GM18519 (cell line): ENCODE measurements at regions not wholly inside any gene's neighbourhood (a gene's known extent, or its start where the extent isn't known, plus 50 kb on each side); places are given as distances from the start of the nearest gene placed in this dataset.
"Not testable (repeated sequence)": the region's sequence is repeated elsewhere in the genome, so short reads cannot be mapped to it uniquely, and the experiment has no call there.

Source experiments
- ATAC-seq: cut with Tn5 transposase; IDR thresholded peaks from one replicate; pipeline ENCODE4 v1.9.1; 2021; ENCODE audit warnings: mild to moderate bottlenecking, moderate library complexity; ENCODE audit not compliant: unreplicated experiment, low FRiP score

- ATAC-seq: no peak
Measured at GRCh38 chr2:83113953-83114352, 1345.1 kb downstream of the SUCLG1 start.

- no peak for ATAC-seq
Measured at GRCh38 chr2:83112858-83113257, 1346.2 kb downstream of the SUCLG1 start.

GRCh38 chr2:83109284-83109683 is 1349.8 kb downstream of the SUCLG1 start:
- ATAC-seq: no peak

GRCh38 chr2:83106853-83107252 is 1352.2 kb downstream of the SUCLG1 start:
- ATAC-seq: no peak

- no peak for ATAC-seq
Measured at GRCh38 chr2:83104202-83104601, 1354.9 kb downstream of the SUCLG1 start.

GRCh38 chr2:83103613-83104012 is 1355.5 kb downstream of the SUCLG1 start:
- ATAC-seq: no peak

GRCh38 chr2:83089051-83089450 is 1370.0 kb downstream of the SUCLG1 start:
- not testable (repeated sequence) for ATAC-seq

GRCh38 chr2:83085869-83086268 is 1373.2 kb downstream of the SUCLG1 start:
- no peak for ATAC-seq

- ATAC-seq: no peak
Measured at GRCh38 chr2:83081826-83082690, 1377.0 kb downstream of the SUCLG1 start.

GRCh38 chr2:83079007-83079406 is 1380.1 kb downstream of the SUCLG1 start:
- no peak for ATAC-seq

- no peak for ATAC-seq
Measured at GRCh38 chr2:83072767-83073166, 1386.3 kb downstream of the SUCLG1 start.

- ATAC-seq: no peak
Measured at GRCh38 chr2:83071914-83072313, 1387.2 kb downstream of the SUCLG1 start.

- no peak for ATAC-seq
Measured at GRCh38 chr2:83071352-83071751, 1387.7 kb downstream of the SUCLG1 start.

GRCh38 chr2:83069724-83070123 is 1389.4 kb downstream of the SUCLG1 start:
- ATAC-seq: no peak

- no peak for ATAC-seq
Measured at GRCh38 chr2:83068714-83069113, 1390.4 kb downstream of the SUCLG1 start.

GRCh38 chr2:83067947-83068346 is 1391.1 kb downstream of the SUCLG1 start:
- ATAC-seq: no peak

GRCh38 chr2:83063933-83064332 is 1395.1 kb downstream of the SUCLG1 start:
- no peak for ATAC-seq

- no peak for ATAC-seq
Measured at GRCh38 chr2:83063511-83063910, 1395.6 kb downstream of the SUCLG1 start.

- no peak for ATAC-seq
Measured at GRCh38 chr2:83058683-83059082, 1400.4 kb downstream of the SUCLG1 start.

- no peak for ATAC-seq
Measured at GRCh38 chr2:83055376-83056010, 1403.6 kb downstream of the SUCLG1 start.

GRCh38 chr2:83054751-83055150 is 1404.3 kb downstream of the SUCLG1 start:
- no peak for ATAC-seq
